ENCODE measurements at regions not wholly inside any gene's neighbourhood (a gene's known extent, or its start where the extent isn't known, plus 50 kb on each side); places are given as distances from the start of the nearest gene placed in this dataset.
"Not testable (repeated sequence)": the region's sequence is repeated elsewhere in the genome, so short reads cannot be mapped to it uniquely, and the experiment has no call there.

DNA sequence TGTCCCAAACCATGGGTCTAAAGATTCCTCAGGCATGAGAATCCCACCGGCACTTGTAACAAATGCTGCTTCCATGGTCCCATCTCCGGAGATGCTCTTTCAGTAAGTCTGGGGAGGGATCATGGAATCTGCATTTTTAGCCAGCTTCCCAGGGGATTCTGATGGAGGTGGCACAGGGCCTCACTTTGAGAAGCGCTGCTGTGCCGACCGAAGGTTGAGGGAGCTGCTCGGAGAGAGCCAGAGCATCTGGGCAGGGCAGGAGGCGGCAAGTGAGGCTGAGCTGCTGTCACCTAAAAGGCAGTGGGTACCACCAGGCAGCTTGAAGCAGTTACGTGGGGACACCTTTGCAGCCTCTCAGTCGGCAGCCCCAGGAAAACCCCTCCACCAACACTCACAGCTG is 100.2 kb upstream of the CDYL start:
- no peak for DNase-seq

DNA sequence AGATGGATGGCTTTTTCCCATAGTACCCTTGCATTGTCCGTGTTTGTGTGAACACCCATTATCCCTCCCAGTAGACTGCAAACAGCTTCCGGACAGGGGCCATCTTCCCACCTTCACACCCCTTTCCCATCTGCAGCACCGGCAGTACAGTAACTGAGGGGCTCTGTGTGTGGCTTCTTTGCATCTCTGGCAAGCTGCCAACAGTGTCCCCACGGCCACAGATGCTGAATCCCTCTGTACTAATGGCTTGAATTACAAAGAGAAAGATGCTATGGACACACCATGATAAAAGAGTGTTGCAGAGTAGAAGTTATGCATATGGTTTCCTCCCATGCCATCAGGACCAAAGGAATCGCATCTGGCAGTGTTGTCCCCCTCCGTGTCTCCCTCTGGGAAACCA is 101.1 kb upstream of the CDYL start:
- DNase-seq = no peak

DNA sequence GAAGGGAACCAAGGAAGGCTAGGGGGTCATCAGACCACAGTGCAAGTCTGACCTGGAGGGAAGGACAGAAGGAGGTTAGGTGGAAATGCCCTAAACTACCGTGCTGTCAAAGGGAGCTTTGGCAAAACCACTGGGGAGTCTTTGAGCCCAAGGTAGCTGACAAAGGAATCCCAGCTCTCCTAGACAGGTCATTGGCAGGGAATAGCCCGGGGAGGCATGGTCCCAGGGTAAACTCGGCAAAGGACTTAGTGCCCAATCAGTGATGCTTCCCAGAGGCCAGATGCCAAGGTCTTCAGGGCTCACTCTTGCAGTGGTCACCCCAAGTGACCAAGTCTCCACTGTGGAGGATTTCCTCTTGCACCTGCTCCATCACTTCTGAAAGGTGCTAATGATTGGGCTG is 102.3 kb upstream of the CDYL start:
- no peak for DNase-seq

DNA sequence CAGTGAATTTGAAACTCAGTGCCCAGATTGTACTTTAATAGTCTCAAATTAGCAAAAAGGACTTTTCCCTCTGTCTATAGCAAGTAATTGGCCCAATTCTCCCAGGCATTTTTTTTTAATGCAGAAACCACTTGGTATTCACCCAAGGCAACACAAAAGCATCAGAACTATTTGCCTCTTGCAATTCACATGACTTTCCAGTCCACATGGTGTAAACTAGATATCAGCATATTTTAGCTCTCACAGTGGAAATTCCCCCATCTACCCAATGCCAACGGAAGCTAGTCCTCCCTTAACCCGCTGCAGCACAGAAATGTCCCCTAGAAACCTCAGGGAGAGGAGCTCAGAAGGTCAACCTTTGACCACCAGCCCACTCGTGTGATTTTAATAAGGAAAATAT is 103.4 kb upstream of the CDYL start:
- no peak for DNase-seq

DNA sequence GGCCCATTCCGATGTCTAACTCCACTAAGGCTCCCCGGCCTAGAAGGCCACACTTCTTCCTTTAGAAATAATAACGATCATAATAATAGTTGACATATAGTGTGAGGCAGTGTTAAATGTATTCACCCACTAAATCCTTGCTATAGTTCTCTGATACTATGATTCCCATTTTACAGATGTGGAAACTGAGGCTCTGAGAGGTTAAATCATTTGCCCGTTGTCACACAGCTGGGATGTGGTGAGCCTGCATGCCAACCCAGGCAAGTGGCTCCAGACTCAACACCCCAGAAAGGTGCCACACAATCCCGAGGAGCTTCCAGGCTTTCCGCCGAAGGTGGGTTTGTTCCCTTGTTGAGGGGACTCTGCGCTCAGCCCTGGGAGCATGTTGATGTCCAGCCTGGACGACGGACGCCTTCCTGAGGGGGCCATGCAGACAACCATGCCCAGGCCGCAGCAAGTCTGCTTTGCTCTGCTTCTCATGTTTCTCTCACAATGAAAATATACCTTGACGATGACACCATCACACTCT is 104.6 kb upstream of the CDYL start:
- DNase-seq = no peak

DNA sequence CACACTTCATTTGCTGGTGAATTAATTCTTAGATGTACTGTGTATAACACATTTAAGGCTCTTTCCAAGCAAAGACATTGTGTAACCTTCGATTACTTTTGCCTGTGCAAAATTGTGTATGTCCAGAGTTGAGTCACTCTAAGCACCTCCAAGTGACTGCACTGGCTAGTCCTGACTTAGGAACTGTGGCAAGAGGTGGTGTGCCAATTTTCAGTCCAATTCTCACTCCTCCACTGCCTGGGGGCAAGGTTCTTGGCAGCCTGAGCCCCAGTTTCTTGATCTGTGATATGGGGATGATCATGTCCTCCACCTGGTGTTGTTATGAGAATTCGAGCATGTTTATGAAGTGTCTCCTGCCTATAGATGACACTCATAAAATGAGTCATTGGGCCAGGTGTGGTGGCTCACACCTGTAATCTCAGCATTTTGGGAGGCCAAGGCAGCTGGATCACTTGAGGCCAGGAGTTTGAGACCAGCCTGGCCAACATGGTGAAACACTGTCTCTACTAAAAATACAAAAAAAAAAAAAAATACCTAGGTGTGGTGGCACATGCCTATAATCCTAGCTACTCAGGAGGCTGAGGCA is 105.3 kb upstream of the CDYL start:
- DNase-seq = no peak

DNA sequence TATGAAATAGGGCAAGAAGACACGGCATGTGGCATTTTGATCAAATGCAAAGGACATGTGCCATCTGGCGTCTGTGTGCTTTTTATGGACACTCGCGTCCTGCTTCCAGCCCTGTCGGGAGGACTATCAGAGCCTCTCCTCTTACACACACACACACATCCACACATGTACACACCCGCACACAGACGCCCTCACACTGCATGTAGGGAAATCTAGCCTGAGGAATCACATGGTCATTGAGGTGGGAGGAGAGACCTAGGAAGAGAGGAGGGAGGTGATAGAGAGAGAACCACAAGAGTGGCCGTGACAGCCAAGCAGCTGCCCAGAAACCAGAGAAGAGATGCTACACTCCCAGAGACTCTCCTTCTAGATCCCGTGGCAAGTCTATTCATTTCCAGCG is 105.9 kb upstream of the CDYL start:
- DNase-seq = no peak

DNA sequence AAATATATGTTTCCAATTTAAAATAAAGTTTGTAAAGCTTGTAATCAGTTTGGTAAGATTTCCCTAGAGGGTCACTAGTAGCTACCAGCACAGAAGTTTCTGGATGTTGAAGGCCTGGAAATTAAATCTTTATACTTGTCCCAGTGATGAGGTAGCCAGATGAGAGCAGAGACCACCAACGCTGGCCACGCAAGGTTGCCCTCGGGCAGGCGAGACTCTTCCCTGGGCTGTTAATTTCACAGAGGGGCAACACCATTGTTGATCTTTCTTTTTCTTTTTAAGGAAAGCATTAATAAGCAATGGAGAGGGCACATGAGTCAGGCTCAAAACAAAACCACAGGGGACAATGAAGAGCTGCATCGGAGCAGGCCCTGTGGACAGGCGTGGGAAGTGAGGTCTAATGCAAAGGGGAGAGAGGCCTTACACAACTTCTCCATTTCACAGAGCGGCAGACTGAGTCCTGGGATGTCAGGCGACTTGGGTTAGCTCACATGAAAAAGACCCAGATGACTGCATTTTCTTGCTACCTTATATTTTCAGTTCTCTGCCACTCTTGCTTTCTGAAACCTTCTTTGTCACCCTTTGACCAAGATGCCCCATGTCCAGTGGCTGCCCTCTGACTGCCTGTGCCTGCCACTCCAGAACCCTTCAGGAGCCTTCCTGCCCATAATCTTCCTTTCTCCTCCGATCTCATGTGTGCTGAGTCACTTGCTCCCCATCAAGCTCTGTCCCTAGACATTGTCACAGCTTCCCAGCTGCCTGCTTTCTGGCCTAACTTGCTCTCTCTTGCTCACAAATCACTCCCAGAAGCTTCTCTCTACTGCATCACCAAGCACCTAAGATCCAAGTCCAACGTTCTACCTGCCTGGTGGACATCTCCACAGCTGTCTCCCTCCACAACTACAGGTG is 107.7 kb upstream of the CDYL start:
- DNase-seq = no peak

DNA sequence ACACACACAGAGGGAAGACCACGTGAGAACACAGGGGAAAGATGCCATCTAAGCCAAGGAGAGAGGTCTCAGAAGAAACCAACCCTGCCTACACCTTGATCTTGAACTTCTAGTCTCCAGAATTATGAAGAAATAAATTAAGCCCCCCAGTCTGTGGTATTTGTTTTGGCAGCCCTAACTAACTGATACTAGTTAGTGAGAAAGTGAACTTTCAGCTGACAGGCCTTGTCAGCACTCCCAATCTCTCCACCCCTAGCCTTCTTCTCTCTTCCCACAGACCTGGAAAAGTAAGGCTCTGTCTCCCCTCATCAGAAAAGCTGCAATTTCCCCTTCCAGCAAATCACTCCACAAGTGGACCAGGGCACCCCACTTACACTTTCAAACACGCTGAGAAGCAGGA is 108.6 kb upstream of the CDYL start:
- DNase-seq = no peak

DNA sequence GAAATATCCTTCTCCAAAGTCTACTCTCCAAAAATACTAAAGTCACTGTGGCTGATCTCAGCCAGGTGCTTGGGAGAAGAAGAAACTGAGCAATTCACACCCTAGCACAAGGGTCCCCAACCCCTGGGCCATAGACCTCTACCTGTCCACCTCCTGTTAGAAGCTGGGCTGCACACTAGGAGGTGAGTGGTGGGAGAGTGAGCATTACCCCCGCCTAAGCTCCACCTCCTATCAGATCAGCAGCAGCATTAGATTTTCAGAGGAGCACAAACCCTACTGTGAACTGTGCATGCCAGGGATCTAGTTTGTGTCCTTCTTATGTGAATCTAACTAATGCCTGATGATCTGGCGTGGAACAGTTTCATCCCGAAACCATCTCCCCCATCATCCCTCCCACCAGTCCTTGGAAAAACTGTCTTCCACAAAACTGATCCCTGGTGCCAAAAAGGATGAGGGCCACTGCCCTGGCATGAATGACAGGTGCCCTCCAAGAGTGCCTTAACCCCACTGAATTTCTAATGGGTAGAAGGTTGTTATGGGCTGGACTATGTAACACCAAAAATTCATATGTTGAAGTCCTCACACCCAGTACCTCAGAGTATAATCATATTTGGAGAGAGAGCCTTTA is 109.2 kb upstream of the CDYL start:
- no peak for DNase-seq

DNA sequence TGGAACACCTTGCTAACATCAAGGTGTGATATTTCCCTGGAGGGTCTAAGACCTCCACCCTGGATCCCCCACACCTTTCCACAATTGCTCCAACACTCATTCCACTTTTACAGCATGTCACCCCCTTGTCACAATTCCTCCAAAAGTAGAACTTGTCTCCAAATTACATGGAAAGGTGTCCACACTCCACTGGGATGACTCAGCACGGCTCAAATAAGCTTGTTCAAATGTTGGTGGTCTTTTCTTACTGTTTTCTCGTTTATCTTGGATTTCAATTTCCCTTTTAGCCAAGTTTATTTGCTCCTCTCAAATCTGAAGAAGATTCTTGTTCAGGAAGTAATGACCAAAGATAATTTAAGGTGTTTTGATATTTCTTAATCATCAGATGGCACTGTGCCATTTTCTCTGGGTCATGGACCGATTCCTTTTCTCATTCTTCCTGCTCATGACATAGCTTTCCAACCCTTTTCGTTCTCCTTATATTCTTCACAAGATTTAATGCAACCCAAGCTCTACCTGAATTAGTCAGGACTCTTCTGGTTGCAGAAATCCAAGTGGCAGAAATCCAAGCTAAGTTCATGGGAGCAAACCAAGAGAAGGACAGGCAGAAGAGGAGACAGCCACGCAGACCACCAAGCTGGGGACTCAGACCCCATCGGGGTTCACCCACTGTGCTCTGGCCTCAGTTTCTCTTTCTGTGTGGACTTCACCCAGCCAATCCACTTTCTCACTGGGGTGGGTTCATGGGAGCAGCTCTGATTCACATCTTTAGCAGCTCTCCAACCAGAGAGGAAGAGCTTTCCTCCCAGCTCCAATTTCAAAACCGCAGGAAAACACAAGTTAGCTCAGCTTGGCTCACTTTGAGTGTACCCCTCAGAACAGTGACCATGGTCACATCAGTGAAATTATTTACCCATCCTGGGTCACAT is 110.5 kb upstream of the CDYL start:
- DNase-seq = no peak

DNA sequence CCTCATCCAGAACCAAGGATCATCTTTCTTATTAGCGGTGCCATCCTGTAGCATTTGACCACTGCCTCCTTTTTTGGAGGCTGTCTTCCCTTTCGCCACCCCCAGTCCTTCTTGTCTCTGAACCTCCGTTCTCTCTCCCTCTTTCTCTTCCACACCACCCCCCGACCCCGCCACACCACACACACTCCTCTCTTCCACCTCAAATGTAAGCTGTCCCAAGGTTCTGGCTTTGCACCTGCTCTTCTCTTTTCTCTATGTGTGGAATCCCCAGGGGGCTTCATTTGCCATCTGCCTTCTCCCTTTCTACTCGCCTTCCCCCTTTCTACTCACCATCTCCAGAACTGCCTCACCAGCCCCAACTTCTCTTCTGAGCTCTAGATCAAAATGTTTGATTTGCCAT is 111.3 kb upstream of the CDYL start:
- DNase-seq = no peak

DNA sequence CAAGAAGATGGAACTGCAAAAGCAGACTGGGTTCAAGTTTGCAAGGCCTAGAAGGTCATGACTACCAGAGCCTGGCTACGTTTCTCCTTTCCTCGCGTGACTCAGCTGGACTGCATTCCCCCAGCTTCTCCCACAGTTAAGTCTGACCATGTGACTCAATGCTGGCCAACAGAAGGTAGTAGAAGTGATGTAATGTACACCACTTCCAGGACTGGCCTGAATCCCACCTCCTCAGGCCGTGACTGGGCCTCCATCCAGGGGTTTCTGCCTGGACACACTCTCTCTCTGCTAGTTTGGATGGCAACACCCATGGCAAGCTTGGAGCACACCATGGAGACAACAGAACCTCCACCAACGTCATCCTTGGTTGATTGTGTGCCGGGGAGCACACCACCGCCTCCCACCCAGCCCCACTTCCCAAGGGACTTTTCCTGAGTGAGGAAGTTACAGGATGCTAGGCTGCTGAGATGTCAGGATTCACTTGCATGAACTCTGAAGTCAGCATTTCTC is 112.0 kb upstream of the CDYL start:
- DNase-seq = no peak

DNA sequence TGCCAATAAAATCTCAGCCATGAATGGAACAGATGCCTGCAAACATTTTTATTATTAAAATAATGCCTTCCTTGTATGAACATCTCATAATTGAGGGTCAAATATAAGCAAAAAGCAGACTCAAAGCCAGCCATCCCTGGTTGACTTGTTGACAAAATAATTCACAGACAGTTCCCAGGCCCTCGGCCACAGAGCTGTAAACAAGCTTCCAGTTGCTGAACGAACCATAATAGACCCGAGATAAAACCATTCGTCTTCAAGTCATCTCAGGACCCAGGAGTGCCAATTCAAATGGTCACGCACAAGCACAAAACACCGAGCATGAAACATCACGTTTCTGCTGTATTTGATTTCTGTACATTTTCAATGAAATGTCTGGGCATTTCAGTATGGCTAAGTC is 113.3 kb upstream of the CDYL start:
- DNase-seq = no peak

DNA sequence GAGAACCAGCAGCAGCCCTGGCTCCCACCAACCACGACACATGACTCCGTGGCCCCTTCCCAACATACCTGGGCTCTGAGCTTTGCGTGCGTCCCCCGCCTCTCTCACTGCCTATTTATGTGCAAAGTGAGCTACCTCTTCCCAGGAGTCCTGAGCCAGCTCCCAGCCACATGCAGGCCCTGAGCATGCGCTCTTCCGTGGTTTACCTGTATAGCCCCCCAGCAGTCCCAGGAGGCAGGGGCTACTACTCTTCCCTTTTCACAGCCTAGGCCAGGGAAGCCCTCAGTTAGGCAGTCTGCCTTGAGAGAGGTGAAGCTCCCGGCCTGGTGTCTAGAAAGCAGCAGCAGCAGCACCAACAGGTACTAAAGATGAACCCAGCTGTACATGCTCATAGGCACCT is 114.8 kb upstream of the CDYL start:
- no peak for DNase-seq

DNA sequence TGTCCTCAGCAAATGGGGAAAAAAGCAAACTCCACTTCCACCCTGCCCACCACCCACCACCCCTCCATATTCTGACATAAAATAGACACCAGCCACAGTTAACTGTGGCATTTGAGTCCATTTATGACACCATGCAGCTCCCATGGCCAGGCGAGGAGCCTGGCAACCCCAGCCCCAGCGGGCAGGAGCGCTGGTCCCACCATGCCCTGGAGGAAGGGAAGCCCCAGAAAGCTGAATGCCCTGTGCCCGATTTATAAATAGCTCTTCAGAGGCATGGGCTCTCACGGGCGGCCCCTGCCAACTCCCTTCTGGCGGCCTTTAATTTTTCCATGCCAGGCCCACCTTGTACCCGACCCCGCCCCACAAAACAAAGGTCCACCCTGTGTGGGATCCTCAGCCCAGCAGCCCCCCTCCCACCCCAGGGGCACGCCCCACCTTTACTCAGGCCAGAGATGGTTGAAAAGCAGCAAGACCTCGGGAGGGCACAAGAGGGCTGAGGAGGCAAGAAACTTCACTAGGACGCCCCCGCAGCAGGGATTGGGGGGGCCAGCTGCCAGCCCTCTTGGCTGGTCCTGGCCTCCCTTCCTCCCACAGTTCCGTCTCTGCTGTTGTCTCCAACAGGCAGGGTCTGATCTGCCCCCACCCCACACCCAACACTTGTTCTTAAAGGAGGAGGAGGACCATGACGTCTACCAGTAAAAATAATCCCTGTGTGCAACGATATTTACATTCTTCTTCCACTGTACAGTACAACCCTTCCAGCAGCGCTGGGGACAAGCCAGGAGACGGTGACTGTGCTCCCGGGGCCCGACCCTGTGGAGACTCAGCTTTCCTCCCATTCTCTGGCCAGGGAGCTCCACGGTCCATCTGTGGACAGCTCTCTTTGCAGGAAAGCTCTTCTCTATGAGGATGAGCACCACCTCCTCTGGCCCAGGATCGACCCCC is 115.6 kb upstream of the CDYL start:
- DNase-seq = no peak

DNA sequence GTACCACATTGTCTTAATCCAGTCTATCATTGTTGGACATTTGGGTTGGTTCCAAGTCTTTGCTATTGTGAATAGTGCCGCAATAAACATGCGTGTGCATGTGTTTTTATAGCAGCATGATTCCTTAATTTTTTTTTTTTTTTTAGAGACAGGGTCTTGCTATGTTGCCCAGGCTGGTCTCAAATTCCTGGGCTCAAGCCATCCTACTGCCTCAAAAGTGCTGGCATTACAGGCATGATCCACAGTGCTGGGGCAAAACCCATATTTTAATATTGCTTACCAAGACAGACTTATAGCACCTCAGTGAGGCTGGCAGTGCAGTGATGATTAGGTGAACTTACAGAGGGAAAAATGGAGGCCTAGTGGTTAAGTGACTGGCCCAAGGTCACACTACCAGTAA is 116.5 kb upstream of the CDYL start:
- DNase-seq = not testable (repeated sequence)

DNA sequence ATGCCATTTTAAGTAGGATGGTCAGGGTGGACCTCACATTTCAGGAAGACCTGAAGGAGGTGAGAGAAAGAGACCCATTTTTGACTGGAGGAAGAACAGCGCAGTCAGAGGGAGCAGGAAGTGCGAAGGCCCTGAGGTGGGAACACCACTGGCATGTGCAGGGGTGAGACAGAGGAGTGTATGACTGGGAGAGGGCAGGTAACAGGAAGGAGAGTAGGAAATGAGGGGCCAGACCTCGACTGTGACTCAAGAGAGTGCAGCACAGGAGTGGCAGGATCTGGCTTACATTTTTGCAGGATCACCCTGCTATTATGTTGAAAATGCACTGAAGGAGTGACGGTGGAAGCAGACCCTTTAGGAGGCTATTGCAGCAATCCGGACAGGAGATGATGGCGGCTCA is 117.7 kb upstream of the CDYL start:
- no peak for DNase-seq

DNA sequence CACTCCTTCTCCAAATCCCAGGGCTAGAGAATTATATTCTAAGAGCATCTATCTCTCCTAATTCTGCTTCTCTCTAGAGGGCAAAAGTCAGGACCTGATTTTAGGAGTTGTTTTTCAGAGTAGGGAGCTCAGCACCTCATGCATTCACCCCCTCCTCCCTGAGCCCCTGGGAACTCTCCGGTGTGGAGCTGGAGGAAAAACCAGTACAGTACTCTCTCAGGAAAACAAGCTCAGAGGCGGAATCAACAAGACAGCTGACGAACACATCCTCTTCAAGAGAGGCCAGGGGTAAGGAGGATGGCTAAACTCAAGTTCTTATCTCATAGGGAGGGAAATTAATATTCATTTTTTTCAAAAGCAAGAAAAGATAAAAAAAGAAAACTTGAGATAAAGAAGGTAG is 120.1 kb upstream of the CDYL start:
- DNase-seq = no peak

DNA sequence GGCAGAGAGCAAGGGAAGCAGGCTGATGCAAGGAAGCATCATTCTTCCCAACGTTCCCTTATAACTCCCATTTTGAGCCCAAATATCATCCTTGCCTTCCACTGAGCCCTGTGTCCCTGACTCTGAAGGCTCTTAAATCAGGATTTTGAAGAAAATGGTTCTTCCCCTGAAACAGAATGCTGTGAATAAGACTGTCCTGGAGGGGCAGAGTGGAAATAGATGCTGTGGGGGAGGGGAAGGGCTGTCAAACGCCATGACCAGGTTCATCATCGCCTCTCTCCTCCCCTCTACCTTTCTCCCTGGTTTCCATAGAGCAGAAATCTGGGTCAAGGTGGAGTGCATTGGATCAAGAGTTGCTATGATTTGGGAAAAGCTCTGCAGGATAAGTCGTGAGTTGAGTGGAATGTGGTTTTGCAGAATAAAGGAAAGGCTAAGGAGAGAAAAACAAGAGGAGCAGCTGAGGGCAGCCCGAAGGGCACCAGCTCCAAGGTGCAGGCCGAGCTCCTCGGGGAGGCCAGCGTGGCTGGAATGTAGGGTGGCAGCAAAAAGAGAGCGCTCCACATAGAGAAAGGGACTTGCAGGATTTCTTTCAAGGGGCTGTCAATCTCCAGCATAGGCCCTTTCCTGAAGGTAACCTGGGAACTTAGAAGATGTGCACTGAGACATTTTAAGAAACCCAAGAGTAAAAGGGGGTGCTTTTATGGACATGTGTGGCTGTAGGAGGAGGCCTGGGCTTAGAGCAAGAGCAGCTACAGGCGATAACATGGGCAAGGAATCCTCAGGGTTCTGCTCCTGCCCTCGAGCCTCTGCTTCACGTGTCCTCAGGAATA is 120.8 kb upstream of the CDYL start:
- no peak for DNase-seq

DNA sequence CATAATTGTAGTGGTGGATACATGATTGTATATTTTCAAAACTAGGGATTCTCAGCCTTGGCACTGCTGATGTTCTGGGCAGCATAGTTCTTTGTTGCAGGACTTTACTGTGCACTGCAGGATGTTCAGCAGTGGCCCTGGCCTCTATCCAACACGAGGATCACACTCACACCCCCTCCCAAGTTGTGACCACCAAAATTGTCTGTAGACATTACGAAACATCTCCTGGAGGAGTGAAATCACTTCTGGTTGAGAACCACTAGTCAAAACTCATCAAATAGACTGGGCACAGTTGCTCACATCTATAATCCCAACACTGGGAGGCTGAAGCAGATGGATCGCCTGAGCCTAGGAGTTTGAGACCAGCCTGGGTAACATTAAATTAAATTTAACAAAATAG is 123.1 kb upstream of the CDYL start:
- no peak for DNase-seq

All from activated naive CD4-positive, alpha-beta T cell (primary cell).